LNCAP (cell line): ENCODE measurements at regions not wholly inside any gene's neighbourhood (a gene's known extent, or its start where the extent isn't known, plus 50 kb on each side); places are given as distances from the start of the nearest gene placed in this dataset.

Source experiments
- CTCF ChIP-seq: fragments of 450-650 bp; IDR thresholded peaks from 2 replicates; pipeline ENCODE4 v1.5.1; 2017; ENCODE audit warnings: mild to moderate bottlenecking

GRCh38 chr12:75782069-75782581 is 249.5 kb downstream of the PHLDA1 start:
- TF ChIP-seq CTCF, result no peak

- no peak for TF ChIP-seq CTCF
Measured at GRCh38 chr12:75781532-75782046, 250.0 kb downstream of the PHLDA1 start.

GRCh38 chr12:75779891-75780496 is 251.6 kb downstream of the PHLDA1 start:
- no peak for TF ChIP-seq CTCF

- no peak for TF ChIP-seq CTCF
Measured at GRCh38 chr12:75774261-75775052, 257.1 kb downstream of the PHLDA1 start.

- no peak for TF ChIP-seq CTCF
Measured at GRCh38 chr12:75773377-75773776, 258.2 kb downstream of the PHLDA1 start.

- TF ChIP-seq CTCF, result no peak
Measured at GRCh38 chr12:75771023-75771422, 259.6 kb upstream of the KRR1 start.

- no peak for TF ChIP-seq CTCF
Measured at GRCh38 chr12:75767957-75768356, 256.5 kb upstream of the KRR1 start.
